GM23338 (cell line): ENCODE measurements at regions not wholly inside any gene's neighbourhood (a gene's known extent, or its start where the extent isn't known, plus 50 kb on each side); places are given as distances from the start of the nearest gene placed in this dataset.

Experiments
- ATAC-seq: fragments of 200-7000 bp; cut with Tn5 transposase; 3 replicates; pipeline ENCODE4 v1.9.1; 2020
- DNase-seq: peaks from one replicate; pipeline ENCODE4 v3.0.0-alpha.2; 2015; ENCODE audit warnings: low spot score
- H2AFZ ChIP-seq: fragments of 200-600 bp; sonication (generic); 2 replicates; pipeline ENCODE4 v1.8.0; 2016; ENCODE audit warnings: antibody characterized with exemption, mild to moderate bottlenecking, moderate library complexity
- H3F3A ChIP-seq: fragments of 200-600 bp; sonication (generic); replicated peaks from 2 replicates; pipeline ENCODE4 v1.8.0; 2017; ENCODE audit warnings: antibody characterized with exemption, mixed run types, low read depth
- H3K27ac ChIP-seq: fragments of 200-600 bp; sonication (generic); 2 replicates; pipeline ENCODE4 v1.6.1; 2016; ENCODE audit warnings: low read depth
- H3K27me3 ChIP-seq: fragments of 200-600 bp; sonication (generic); 2 replicates; pipeline ENCODE4 v1.8.0; 2016; ENCODE audit warnings: mild to moderate bottlenecking, mixed run types, moderate library complexity; ENCODE audit not compliant: insufficient read depth
- H3K36me3 ChIP-seq: fragments of 200-600 bp; sonication (generic); 2 replicates; pipeline ENCODE4 v1.8.0; 2016; ENCODE audit warnings: mild to moderate bottlenecking; ENCODE audit not compliant: insufficient read depth
- H3K4me1 ChIP-seq: fragments of 200-600 bp; sonication (generic); 2 replicates; pipeline ENCODE4 v1.8.0; 2016; ENCODE audit warnings: mild to moderate bottlenecking, moderate library complexity; ENCODE audit not compliant: insufficient read depth
- H3K4me2 ChIP-seq: fragments of 200-600 bp; sonication (generic); 2 replicates; pipeline ENCODE4 v1.7.1; 2017; ENCODE audit warnings: mixed run types
- H3K4me3 ChIP-seq: fragments of 200-600 bp; sonication (generic); 2 replicates; pipeline ENCODE4 v1.6.1; 2016; ENCODE audit warnings: mixed run types
- H3K79me2 ChIP-seq: fragments of 200-600 bp; sonication (generic); replicated peaks from 2 replicates; pipeline ENCODE4 v1.8.0; 2017; ENCODE audit warnings: mild to moderate bottlenecking; ENCODE audit not compliant: insufficient read depth
- H3K9me2 ChIP-seq: fragments of 200-600 bp; sonication (generic); 2 replicates; pipeline ENCODE4 v1.8.0; 2017; ENCODE audit not compliant: insufficient read depth
- H4K20me1 ChIP-seq: fragments of 200-600 bp; sonication (generic); replicated peaks from 2 replicates; pipeline ENCODE4 v1.8.0; 2017; ENCODE audit warnings: mild to moderate bottlenecking; ENCODE audit not compliant: insufficient read depth
- H3K27ac Mint-ChIP-seq: 2 replicates; pipeline ENCODE4 v1.8.0; 2020; ENCODE audit warnings: inconsistent platforms, mild to moderate bottlenecking, moderate library complexity, mixed read lengths
- H3K27me3 Mint-ChIP-seq: 3 replicates; pipeline ENCODE4 v1.8.0; 2022; ENCODE audit warnings: low read depth, mild to moderate bottlenecking, moderate library complexity, mixed read lengths, inconsistent platforms; ENCODE audit not compliant: insufficient read depth, poor library complexity
- H3K36me3 Mint-ChIP-seq: 3 replicates; pipeline ENCODE4 v1.8.0; 2021; ENCODE audit warnings: low read depth, mild to moderate bottlenecking, inconsistent platforms, moderate library complexity, mixed read lengths
- H3K4me1 Mint-ChIP-seq: 3 replicates; pipeline ENCODE4 v1.8.0; 2020; ENCODE audit warnings: mild to moderate bottlenecking, inconsistent platforms, mixed read lengths
- H3K4me3 Mint-ChIP-seq: 3 replicates; pipeline ENCODE4 v1.8.0; 2021; ENCODE audit warnings: moderate library complexity, mild to moderate bottlenecking, inconsistent platforms, mixed read lengths
- H3K9me3 Mint-ChIP-seq: 3 replicates; pipeline ENCODE4 v1.8.0; 2020; ENCODE audit warnings: moderate library complexity, mild to moderate bottlenecking, inconsistent platforms, mixed read lengths
- CTCF ChIP-seq, 2 experiments: fragments of 200-600 bp in 1 of 2; sonication (generic) in 1 of 2; conservative IDR thresholded peaks; 2 replicates each; pipeline versions ENCODE4 v1.5.1 to v1.6.1; 2016 to 2017; ENCODE audit warnings: antibody characterized with exemption in 2 of 2, low read depth in 2 of 2, mild to moderate bottlenecking in 2 of 2, moderate library complexity in 1 of 2
- ETS1 ChIP-seq: IDR thresholded peaks from 2 replicates; pipeline ENCODE4 v1.6.1; 2016; ENCODE audit warnings: antibody characterized with exemption
- EZH2phosphoT487 ChIP-seq: fragments of 200-600 bp; sonication (generic); IDR thresholded peaks from one replicate; pipeline ENCODE4 v1.8.1; 2018; ENCODE audit warnings: antibody characterized with exemption; ENCODE audit not compliant: unreplicated experiment
- JUNB ChIP-seq: IDR thresholded peaks from one replicate; pipeline ENCODE4 v1.6.1; 2016; ENCODE audit warnings: antibody characterized with exemption; ENCODE audit not compliant: unreplicated experiment
- POLR2AphosphoS5 ChIP-seq: IDR thresholded peaks from 2 replicates; pipeline ENCODE4 v1.6.1; 2016; ENCODE audit warnings: antibody characterized with exemption, low read depth
- ZNF331 ChIP-seq: fragments of 250-450 bp; sonication (Bioruptor Pico); IDR thresholded peaks from 2 replicates; pipeline ENCODE4 v1.5.0; 2020; ENCODE audit warnings: low read depth, mild to moderate bottlenecking, moderate library complexity
- ZNF462 ChIP-seq: fragments of 250-450 bp; sonication (Bioruptor Pico); IDR thresholded peaks from 2 replicates; pipeline ENCODE4 v1.5.0; 2020; ENCODE audit warnings: mild to moderate bottlenecking, moderate library complexity
- TF ChIP-seq, protein P1 (sequence below): IDR thresholded peaks from one replicate; pipeline ENCODE4 v1.6.1; 2018; ENCODE audit warnings: antibody characterized with exemption; ENCODE audit not compliant: unreplicated experiment

GRCh38 chr1:168424281-168424680 is 119.5 kb downstream of the XCL2 start (continued):
- TF ChIP-seq CTCF (conservative IDR thresholded peaks at IDR 0.05; ENCODE audit: low read depth in 2 of 2) (no peak), POLR2AphosphoS5 (no peak), ZNF331 (CRISPR knock-in tag) (no peak)

- TF ChIP-seq CTCF (conservative IDR thresholded peaks at IDR 0.05; ENCODE audit: low read depth in 2 of 2): peak in 1 of 2 experiments; percentile 35; a peak in 1 of 4 replicates
- TF ChIP-seq ETS1: no peak
- TF ChIP-seq ZNF331 (CRISPR knock-in tag): no peak
- no peak for TF ChIP-seq ZNF462 (CRISPR knock-in tag)
- no peak for TF ChIP-seq JUNB
- no peak for TF ChIP-seq EZH2phosphoT487
- TF ChIP-seq, protein P1, sequence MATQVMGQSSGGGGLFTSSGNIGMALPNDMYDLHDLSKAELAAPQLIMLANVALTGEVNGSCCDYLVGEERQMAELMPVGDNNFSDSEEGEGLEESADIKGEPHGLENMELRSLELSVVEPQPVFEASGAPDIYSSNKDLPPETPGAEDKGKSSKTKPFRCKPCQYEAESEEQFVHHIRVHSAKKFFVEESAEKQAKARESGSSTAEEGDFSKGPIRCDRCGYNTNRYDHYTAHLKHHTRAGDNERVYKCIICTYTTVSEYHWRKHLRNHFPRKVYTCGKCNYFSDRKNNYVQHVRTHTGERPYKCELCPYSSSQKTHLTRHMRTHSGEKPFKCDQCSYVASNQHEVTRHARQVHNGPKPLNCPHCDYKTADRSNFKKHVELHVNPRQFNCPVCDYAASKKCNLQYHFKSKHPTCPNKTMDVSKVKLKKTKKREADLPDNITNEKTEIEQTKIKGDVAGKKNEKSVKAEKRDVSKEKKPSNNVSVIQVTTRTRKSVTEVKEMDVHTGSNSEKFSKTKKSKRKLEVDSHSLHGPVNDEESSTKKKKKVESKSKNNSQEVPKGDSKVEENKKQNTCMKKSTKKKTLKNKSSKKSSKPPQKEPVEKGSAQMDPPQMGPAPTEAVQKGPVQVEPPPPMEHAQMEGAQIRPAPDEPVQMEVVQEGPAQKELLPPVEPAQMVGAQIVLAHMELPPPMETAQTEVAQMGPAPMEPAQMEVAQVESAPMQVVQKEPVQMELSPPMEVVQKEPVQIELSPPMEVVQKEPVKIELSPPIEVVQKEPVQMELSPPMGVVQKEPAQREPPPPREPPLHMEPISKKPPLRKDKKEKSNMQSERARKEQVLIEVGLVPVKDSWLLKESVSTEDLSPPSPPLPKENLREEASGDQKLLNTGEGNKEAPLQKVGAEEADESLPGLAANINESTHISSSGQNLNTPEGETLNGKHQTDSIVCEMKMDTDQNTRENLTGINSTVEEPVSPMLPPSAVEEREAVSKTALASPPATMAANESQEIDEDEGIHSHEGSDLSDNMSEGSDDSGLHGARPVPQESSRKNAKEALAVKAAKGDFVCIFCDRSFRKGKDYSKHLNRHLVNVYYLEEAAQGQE: no peak
Measured at GRCh38 chr1:168422203-168422847, 121.5 kb downstream of the XCL2 start.

More at GRCh38 chr1:168422203-168422847, 121.5 kb downstream of the XCL2 start:
- H3K4me2 ChIP-seq: no peak overlapping the region
- no peaks in the 10 kb centered on the region for H3F3A ChIP-seq
- no peak overlapping the region for H3K27ac ChIP-seq
- H3K79me2 ChIP-seq: no peaks in the 10 kb centered on the region
- H3K27me3 ChIP-seq: no peaks in the 10 kb centered on the region
- peaks cover 30% of the 10 kb centered on the region for H3K9me2 ChIP-seq
- Mint-ChIP-seq H3K4me1 (no peaks in the 10 kb centered on the region; the same call in 2 of the 3 replicates), H3K36me3 (no peaks in the 10 kb centered on the region), H3K27me3 (no peaks in the 10 kb centered on the region), H3K9me3 (no peaks in the 10 kb centered on the region), H3K27ac (no peak overlapping the region), H3K4me3 (no peak overlapping the region)
- ATAC-seq (no peak), DNase-seq (peak; percentile 8)
- H3K4me3 ChIP-seq: no peak overlapping the region
- H3K36me3 ChIP-seq: no peaks in the 10 kb centered on the region
- H4K20me1 ChIP-seq: no peaks in the 10 kb centered on the region
- peaks cover 5% of the 10 kb centered on the region; the same call in 1 of the 2 replicates for H3K4me1 ChIP-seq
- no peak overlapping the region for H2AFZ ChIP-seq
